Hepatocyte (in vitro differentiated cells): ENCODE measurements at regions not wholly inside any gene's neighbourhood (a gene's known extent, or its start where the extent isn't known, plus 50 kb on each side); places are given as distances from the start of the nearest gene placed in this dataset.

Experiments used
- EZH2 ChIP-seq: fragments of 200-600 bp; sonication (generic); IDR thresholded peaks from 2 replicates; pipeline ENCODE4 v1.6.1; 2016; ENCODE audit warnings: antibody characterized with exemption, mild to moderate bottlenecking, borderline replicate concordance
- TF ChIP-seq, protein P1 (sequence below): fragments of 200-600 bp; sonication (generic); IDR thresholded peaks from 2 replicates; pipeline ENCODE4 v1.5.1; 2016; ENCODE audit warnings: antibody characterized with exemption, mild to moderate bottlenecking; ENCODE audit not compliant: poor library complexity

DNA sequence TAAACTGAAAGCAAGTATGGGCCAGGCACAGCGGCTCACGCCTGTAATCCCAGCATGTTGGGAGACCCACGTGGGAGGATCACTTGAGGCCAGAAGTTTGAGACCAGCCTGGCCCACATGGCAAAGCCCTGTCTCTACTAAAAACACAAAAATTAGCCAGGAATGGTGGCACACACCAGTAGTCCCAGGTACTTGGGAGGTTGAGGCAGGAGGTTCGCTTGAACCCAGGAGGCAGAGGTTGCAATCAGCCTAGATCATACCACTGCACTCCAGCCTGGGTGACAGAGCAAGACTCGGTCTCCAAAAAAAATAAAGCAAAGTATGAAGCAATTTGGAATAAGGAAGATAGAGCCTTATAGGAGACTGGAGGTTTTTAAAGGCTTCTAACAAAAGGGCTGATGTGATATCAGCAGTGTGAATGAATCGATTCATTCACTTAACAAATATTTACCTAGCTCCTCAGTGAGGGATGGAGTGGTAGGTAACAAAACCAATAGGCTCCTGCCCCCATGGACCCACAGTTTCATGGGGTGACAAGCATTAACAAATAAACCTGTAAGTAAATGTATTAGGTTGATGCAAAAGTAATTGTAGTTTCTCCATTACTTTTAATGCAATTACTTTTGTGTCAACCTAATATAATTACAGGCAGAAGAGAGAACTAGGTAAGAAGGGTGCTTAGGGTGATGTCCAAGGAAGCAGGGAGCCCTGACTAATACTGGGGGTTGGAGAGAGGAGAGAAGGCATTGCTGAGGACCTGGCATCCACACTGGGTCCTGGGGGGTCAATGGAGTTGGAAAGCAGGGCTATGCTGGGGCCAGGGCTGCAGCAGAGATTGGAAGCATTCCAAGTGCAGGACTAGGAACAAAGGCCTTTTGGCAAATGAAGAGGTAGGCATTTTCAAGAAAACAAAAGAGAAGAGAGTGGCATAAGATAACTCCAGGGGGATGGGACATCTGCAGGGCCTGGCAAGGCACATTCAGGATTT, 195.4 kb upstream of the ARL4C start:
- TF ChIP-seq, protein P1, sequence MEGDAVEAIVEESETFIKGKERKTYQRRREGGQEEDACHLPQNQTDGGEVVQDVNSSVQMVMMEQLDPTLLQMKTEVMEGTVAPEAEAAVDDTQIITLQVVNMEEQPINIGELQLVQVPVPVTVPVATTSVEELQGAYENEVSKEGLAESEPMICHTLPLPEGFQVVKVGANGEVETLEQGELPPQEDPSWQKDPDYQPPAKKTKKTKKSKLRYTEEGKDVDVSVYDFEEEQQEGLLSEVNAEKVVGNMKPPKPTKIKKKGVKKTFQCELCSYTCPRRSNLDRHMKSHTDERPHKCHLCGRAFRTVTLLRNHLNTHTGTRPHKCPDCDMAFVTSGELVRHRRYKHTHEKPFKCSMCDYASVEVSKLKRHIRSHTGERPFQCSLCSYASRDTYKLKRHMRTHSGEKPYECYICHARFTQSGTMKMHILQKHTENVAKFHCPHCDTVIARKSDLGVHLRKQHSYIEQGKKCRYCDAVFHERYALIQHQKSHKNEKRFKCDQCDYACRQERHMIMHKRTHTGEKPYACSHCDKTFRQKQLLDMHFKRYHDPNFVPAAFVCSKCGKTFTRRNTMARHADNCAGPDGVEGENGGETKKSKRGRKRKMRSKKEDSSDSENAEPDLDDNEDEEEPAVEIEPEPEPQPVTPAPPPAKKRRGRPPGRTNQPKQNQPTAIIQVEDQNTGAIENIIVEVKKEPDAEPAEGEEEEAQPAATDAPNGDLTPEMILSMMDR = no peak
- no peak for TF ChIP-seq EZH2
